ENCODE measurements at regions not wholly inside any gene's neighbourhood (a gene's known extent, or its start where the extent isn't known, plus 50 kb on each side); places are given as distances from the start of the nearest gene placed in this dataset.

GRCh38 chr5:73378070-73378469, 70.5 kb downstream of the FOXD1 start:
- TF ChIP-seq CTCF (conservative IDR thresholded peaks at IDR 0.05) (no peak), ZFX (IDR thresholded peaks at IDR 0.05) (no peak)
